ENCODE measurements at regions not wholly inside any gene's neighbourhood (a gene's known extent, or its start where the extent isn't known, plus 50 kb on each side); places are given as distances from the start of the nearest gene placed in this dataset.

GRCh38 chr3:144148356-144148755 is 176.7 kb downstream of the DIPK2A start:
- H3K9me3 ChIP-seq (ENCODE audit: insufficient read depth, low read depth, low read length), result no peaks in the 10 kb centered on the region
- no peaks in the 10 kb centered on the region for H3K79me2 ChIP-seq (ENCODE audit: insufficient read depth, low read length)
- TF ChIP-seq CTCF (IDR thresholded peaks at IDR 0.05; ENCODE audit: insufficient read depth, low read depth, low read length) (no peak), EZH2 (IDR thresholded peaks at IDR 0.05; ENCODE audit: insufficient read depth, low read length) (no peak)
- H3K27me3 ChIP-seq (ENCODE audit: insufficient read depth, low read length), result no peaks in the 10 kb centered on the region
- FAIRE-seq (no peak), DNase-seq (ENCODE audit: low read depth) (no peak)
- H3K36me3 ChIP-seq (ENCODE audit: insufficient read depth, low read length), result no peaks in the 10 kb centered on the region
- Mint-ChIP-seq H3K27ac (ENCODE audit: unreplicated experiment) (no peak overlapping the region), H3K9me3 (ENCODE audit: unreplicated experiment) (no peaks in the 10 kb centered on the region), H3K4me1 (ENCODE audit: low read depth, unreplicated experiment) (no peaks in the 10 kb centered on the region), H3K4me3 (ENCODE audit: unreplicated experiment) (no peak overlapping the region), H3K27me3 (ENCODE audit: low read depth, unreplicated experiment) (no peaks in the 10 kb centered on the region), H3K36me3 (ENCODE audit: low read depth, unreplicated experiment) (no peaks in the 10 kb centered on the region)
- no peak overlapping the region for H3K27ac ChIP-seq (ENCODE audit: low read depth, low read length)
- no peak overlapping the region for H3K9ac ChIP-seq (ENCODE audit: low read length)
- H3K4me3 ChIP-seq (ENCODE audit: insufficient read depth, low read depth, low read length), result no peak overlapping the region
- H3K4me1 ChIP-seq (ENCODE audit: insufficient read depth, low read length), result no peaks in the 10 kb centered on the region
- H4K20me1 ChIP-seq (ENCODE audit: insufficient read depth, low read length), result no peaks in the 10 kb centered on the region
- H3K4me2 ChIP-seq (ENCODE audit: low read length), result no peak overlapping the region
- H2AFZ ChIP-seq (ENCODE audit: low read depth, low read length), result no peak overlapping the region

- H3K79me2 ChIP-seq (ENCODE audit: insufficient read depth, low read length), result no peaks in the 10 kb centered on the region
- no peak overlapping the region for H3K4me3 ChIP-seq (ENCODE audit: insufficient read depth, low read depth, low read length)
- H3K4me1 ChIP-seq (ENCODE audit: insufficient read depth, low read length), result no peaks in the 10 kb centered on the region
- H3K4me1 Mint-ChIP-seq (ENCODE audit: low read depth, unreplicated experiment), result no peaks in the 10 kb centered on the region
- H2AFZ ChIP-seq (ENCODE audit: low read depth, low read length), result no peak overlapping the region
- no peaks in the 10 kb centered on the region for H3K36me3 ChIP-seq (ENCODE audit: insufficient read depth, low read length)
- H3K36me3 Mint-ChIP-seq (ENCODE audit: low read depth, unreplicated experiment), result no peaks in the 10 kb centered on the region
- no peak overlapping the region for H3K4me2 ChIP-seq (ENCODE audit: low read length)
- H3K9me3 ChIP-seq (ENCODE audit: insufficient read depth, low read depth, low read length), result no peaks in the 10 kb centered on the region
- no peak overlapping the region for H3K4me3 Mint-ChIP-seq (ENCODE audit: unreplicated experiment)
- TF ChIP-seq CTCF (IDR thresholded peaks at IDR 0.05; ENCODE audit: insufficient read depth, low read depth, low read length), result no peak
- no peak for TF ChIP-seq EZH2 (IDR thresholded peaks at IDR 0.05; ENCODE audit: insufficient read depth, low read length)
- no peaks in the 10 kb centered on the region for H3K27me3 ChIP-seq (ENCODE audit: insufficient read depth, low read length)
- no peak overlapping the region for H3K27ac ChIP-seq (ENCODE audit: low read depth, low read length)
- no peaks in the 10 kb centered on the region for H3K27me3 Mint-ChIP-seq (ENCODE audit: low read depth, unreplicated experiment)
- FAIRE-seq (no peak), DNase-seq (ENCODE audit: low read depth) (no peak)
- H3K9me3 Mint-ChIP-seq (ENCODE audit: unreplicated experiment), result no peaks in the 10 kb centered on the region
- H3K27ac Mint-ChIP-seq (ENCODE audit: unreplicated experiment), result no peak overlapping the region
- H3K9ac ChIP-seq (ENCODE audit: low read length), result no peak overlapping the region
- no peaks in the 10 kb centered on the region for H4K20me1 ChIP-seq (ENCODE audit: insufficient read depth, low read length)
Measured at GRCh38 chr3:144151983-144152382, 180.4 kb downstream of the DIPK2A start.

- no peak for FAIRE-seq
Measured at GRCh38 chr3:144160627-144161026, 189.0 kb downstream of the DIPK2A start.

More at GRCh38 chr3:144160627-144161026, 189.0 kb downstream of the DIPK2A start:
- Histone ChIP-seq H3K9ac (ENCODE audit: low read length) (no peak overlapping the region), H3K36me3 (ENCODE audit: insufficient read depth, low read length) (no peaks in the 10 kb centered on the region), H4K20me1 (ENCODE audit: insufficient read depth, low read length) (no peaks in the 10 kb centered on the region), H3K4me2 (ENCODE audit: low read length) (no peak overlapping the region), H3K4me1 (ENCODE audit: insufficient read depth, low read length) (peaks cover 7% of the 10 kb centered on the region), H3K79me2 (ENCODE audit: insufficient read depth, low read length) (no peaks in the 10 kb centered on the region), H3K4me3 (ENCODE audit: insufficient read depth, low read depth, low read length) (no peak overlapping the region), H2AFZ (ENCODE audit: low read depth, low read length) (no peak overlapping the region), H3K27ac (ENCODE audit: low read depth, low read length) (no peak overlapping the region), H3K27me3 (ENCODE audit: insufficient read depth, low read length) (no peaks in the 10 kb centered on the region), H3K9me3 (ENCODE audit: insufficient read depth, low read depth, low read length) (no peaks in the 10 kb centered on the region)
- Mint-ChIP-seq H3K36me3 (ENCODE audit: low read depth, unreplicated experiment) (no peaks in the 10 kb centered on the region), H3K4me1 (ENCODE audit: low read depth, unreplicated experiment) (no peaks in the 10 kb centered on the region), H3K9me3 (ENCODE audit: unreplicated experiment) (no peaks in the 10 kb centered on the region), H3K27ac (ENCODE audit: unreplicated experiment) (no peak overlapping the region), H3K27me3 (ENCODE audit: low read depth, unreplicated experiment) (no peaks in the 10 kb centered on the region), H3K4me3 (ENCODE audit: unreplicated experiment) (no peak overlapping the region)
- DNase-seq (ENCODE audit: low read depth), result no peak
- TF ChIP-seq CTCF (IDR thresholded peaks at IDR 0.05; ENCODE audit: insufficient read depth, low read depth, low read length), result no peak
- TF ChIP-seq EZH2 (IDR thresholded peaks at IDR 0.05; ENCODE audit: insufficient read depth, low read length), result no peak

All from astrocyte (in vitro differentiated cells and primary cell).